HG02884 (cell line): ENCODE measurements at regions not wholly inside any gene's neighbourhood (a gene's known extent, or its start where the extent isn't known, plus 50 kb on each side); places are given as distances from the start of the nearest gene placed in this dataset.
"Not testable (repeated sequence)": the region's sequence is repeated elsewhere in the genome, so short reads cannot be mapped to it uniquely, and the experiment has no call there.

Experiments
- ATAC-seq: cut with Tn5 transposase; IDR thresholded peaks from one replicate; pipeline ENCODE4 v1.9.1; 2021; ENCODE audit warnings: mild to moderate bottlenecking, moderate library complexity; ENCODE audit not compliant: unreplicated experiment

DNA sequence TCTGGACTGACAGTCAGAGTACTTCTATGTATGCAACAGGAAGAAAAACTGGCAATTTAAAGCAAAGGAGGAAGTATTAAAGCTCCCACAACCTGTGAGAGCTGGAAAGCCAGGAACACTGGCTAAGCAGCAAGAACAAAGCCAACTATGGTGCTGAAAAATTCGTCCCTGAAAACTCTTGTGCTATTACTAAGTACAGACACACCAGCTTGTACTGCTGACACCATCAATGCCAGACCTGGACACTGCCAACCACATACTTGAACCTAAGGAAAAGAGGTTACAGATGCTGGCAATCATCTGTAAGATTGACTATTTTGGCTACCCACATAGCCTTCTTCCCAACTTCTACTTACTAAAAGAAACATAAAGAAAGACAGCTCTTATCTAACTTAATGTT is 1110.6 kb downstream of the SORCS3 start:
- no peak for ATAC-seq

DNA sequence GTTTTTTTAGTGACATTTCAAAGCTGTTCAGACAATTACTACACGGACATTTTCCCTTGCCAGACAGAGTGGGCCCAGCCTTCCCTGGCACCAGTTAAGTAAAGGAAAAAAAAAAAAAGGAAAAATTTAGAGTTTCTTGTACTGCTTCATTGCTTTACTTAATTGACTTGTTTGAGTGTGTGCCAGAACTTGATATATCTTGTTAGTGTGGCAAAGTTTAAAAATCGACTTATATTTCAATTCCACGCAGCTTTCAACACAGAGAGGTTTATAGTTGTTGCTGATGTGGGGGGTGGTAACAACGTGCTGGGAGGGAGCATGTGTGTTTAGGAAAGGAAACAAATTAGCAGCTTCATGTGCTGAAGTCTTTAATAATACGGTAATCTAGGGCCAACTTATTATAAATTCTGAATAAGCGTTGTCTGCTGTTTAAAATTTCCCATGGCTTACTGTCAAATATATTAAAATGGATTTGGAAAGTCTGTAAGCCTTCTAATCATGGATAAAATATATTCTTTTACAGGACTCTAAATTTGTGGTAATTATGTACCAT is 1104.6 kb downstream of the SORCS3 start:
- no peak for ATAC-seq

DNA sequence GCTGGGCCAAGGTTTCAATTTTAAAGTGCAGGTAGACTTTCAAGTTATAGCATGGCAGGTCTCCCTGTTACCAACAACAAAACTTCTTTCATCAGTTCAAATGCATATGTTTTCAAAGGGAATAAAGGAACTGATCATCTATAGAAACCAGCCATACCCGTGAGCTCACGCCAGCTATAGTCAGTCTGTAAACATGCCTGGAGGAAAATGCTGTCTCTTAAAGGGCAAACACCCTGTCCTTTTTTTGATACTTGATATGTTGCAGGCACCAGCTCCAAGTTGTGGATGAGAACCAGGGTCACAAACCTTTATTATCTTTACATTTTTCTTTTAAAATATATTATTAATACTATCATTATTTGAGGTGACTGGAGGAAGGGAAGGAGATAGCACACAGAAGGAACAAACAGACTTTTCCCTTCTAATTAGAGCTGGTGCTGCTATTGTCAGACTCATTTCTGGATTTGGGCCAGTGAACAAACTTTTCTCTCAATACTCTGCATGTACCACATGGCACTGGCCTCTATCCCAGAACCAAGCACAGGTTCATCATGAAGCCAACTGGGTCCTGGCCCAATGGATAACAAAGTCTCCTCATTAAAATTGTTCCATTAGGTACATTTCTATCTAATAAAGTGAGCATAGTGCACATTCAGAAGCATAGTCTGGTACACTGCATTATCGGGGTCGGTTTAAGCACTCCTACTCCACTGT is 1102.4 kb downstream of the SORCS3 start:
- no peak for ATAC-seq

DNA sequence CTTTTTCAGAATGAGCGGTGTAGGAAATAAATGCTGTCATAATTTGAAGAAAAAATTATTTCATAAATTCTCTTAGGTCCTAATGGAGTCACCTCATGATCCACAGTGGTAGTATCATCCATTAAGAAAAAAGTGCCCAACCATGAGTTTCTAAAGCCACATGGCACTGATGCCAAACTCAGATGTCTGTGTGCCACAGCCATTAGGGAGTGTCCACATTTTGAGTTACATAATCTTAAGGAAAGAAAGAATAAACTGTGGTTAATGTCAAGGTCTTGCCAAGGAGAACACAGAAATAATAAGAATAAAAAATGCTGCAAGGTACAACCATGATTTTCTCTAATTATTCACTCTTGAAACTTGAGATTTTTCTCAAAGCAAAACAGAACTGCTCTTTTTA is 1101.8 kb downstream of the SORCS3 start:
- no peak for ATAC-seq

DNA sequence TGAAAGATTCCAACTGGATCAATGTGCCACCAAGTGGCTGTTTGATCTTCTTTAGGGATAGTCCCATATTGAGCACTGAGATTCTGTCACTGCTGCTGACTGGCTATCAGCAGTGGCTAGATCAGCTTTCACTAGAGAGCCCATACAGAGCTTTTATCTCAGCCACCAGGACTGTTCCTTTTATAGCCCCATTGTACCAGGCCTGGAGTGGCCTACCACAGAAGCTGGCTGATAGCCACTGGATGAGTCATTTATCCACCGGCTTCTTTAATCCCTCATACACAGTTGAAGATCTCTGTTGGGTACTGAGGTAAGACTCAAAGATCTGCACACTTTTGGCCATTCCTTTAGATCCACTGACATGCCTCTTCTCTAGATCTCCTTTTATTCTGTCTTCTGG is 1101.1 kb downstream of the SORCS3 start:
- ATAC-seq: no peak

DNA sequence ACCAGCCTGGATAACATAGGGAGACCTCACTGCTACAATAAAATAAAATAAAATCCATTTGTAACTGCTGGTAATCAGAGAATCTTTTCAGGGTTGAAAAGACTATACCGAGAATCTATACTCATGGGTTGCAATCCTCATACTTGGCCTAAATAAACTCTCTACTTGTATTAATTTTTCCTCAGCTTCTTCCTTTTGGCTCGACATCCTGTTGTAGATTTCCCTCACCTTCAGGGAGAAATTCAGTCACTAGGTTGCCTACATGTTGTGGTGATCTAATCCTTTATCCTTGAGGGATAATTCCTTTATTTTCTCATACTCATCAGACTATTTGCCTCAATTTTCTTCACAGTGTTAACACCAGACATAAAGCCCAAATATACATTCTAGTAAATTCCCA is 1093.4 kb downstream of the SORCS3 start:
- ATAC-seq: no peak

DNA sequence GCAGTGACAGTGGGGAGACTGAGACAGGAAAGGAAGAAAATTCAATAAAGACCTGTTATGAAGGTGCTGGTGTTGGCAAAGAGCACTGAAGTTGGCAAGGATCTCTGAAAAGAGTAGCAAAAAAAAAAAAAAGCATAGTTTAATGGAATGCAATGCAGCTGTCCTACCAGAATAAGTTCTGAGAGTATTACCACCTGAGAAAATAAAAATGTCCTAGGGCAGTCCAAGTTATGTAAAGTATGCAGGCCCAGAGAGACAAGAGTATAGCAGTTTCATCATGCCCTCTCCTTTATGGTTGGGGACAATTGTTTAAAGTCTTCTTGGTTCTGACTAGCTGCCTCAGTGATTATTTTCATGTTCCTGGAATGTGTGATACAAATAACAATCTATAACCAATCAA is 1092.8 kb downstream of the SORCS3 start:
- ATAC-seq: no peak

DNA sequence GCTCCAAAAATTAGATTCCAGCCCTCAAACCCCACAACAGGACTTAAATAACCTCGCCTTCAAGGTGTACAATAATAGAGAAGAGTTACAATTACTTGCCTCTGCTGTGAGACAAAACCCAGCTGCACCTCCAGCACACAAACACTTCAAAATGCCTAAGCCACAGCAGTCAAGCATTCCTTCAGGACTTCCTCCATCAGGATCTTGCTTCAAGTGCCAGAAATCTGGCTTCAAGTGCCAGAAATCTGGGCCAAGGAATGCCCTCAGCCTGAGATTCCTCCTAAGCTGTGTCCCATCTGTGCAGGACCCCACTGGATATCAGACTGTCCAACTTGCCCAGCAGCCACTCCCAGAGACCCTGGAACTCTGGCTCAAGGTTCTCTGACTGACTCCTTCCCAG is 1088.3 kb downstream of the SORCS3 start:
- ATAC-seq: no peak

DNA sequence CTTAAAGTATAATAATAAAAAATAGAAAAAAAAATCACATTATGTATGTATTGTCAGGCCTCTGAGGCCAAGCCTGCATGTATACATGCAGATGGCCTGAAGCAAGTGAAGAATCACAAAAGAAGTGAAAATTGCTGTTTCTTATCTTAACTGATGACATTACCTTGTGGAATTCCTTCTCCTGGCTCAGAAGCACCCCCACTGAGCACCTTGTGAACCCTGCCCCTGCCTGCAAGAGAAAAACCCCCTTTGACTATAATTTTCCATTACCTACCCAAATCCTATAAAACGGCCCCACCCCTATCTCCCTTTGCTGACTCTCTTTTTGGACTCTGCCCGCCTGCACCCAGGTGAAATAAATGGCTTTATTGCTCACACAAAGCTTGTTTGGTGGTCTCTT is 1086.5 kb downstream of the SORCS3 start:
- ATAC-seq: not testable (repeated sequence)

DNA sequence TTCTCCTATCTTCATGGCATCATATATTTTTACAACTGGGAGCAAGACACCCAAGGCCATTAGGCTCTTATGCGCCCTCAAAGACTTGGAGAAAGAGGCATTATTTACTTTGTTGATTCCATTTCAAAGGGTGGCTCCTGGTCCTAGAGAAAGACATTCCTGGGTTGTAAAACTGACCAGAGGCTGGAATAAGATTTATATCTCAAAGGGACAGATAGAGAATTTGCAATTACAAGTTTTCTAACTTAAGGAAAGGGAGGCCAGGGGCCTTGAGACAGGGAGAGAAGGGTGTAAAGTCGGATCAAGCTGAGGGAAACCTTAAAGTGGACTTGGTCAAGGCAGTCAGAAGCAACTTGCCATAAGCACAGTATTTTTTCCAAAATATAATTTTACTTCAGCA is 1086.0 kb downstream of the SORCS3 start:
- no peak for ATAC-seq

DNA sequence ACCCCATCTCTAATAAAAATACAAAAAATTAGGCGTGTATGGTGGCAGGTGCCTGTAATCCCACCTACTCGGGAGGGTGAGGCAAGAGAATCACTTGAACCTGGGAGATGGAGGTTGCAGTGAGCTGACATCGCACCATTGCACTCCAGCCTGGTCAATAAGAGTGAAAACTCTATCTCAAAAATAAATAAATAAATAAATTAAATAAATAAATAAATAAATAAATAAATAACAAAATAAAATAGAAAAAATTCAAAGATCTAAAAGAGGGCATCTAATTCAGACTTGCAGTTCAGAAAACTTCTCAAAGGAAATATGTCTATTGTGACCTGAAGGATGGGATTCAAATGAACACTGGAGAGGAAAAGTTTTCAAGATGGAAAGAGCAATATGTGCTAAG is 1085.1 kb downstream of the SORCS3 start:
- ATAC-seq: no peak

DNA sequence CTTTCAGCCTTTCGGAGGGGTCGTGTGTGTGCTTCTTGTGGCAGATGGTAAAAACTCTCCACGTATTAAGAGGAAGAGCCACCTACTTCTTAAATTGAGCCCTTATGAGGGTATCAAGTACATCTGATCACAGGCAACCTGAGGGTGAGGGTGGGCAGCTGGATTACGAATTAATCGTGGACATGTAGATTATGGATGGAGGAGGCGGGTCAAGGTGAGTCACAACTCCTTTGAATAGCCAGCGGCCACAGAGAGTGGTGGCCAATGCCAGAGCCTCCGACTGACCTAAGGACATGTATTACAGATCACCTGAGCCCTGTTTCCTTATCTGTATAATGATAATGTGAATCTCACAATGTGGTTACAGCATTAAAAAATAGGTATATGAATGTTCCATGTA is 1083.9 kb downstream of the SORCS3 start:
- no peak for ATAC-seq

DNA sequence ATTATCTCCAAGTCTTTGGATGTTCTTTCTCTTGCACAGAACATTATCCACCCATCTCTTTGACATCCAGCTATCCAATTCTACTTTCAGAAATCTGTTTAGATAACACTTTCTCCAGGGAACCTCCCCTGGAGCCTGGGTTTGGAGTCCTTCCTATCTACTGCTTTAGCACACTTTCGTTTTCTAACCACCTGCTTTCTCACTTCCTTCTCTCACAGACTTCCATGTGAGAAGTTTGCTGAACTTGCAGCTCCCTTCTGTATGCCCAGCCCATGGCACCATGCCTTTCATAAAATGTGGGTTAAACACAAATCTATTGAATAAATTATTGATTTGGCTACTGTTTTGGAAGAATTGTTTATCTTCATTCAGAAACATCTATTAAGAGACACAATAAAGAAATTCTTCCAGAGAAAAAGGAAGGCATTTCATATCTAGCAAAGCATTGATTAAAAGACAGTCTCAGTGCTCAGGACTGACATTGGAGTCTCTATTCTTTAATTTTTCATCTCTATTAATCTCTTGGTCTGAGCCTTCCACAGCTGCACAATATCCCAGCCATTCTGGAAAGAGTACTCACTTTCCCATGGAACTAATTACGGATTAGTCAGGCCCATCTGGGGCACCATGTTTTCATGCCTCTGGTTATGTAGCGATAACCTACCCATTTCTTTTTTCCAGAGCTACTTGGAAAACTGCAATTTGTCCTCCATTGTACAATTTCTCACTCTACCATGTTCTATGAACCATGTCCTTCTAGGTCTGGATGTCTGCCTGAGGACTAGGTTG is 1077.3 kb downstream of the SORCS3 start:
- ATAC-seq: no peak

DNA sequence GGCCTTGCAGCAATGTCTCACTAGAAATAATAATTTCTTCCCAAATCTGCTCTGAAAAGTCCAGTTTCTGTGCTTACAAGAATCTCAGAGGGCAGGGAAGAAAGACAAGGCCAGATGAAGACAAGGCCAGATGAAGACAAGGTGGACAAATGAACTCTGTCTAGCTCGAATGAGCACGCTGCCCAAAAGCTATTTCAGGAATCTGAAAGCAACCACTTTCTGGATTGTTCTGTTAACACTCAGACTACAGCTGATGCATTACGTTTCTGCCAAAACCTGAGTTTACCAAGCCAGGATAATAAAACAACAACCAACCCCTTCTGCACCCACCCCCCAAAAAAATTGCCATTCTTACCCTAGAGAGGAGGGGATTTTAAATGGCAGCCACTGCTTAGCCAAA is 1073.6 kb downstream of the SORCS3 start:
- ATAC-seq: no peak

DNA sequence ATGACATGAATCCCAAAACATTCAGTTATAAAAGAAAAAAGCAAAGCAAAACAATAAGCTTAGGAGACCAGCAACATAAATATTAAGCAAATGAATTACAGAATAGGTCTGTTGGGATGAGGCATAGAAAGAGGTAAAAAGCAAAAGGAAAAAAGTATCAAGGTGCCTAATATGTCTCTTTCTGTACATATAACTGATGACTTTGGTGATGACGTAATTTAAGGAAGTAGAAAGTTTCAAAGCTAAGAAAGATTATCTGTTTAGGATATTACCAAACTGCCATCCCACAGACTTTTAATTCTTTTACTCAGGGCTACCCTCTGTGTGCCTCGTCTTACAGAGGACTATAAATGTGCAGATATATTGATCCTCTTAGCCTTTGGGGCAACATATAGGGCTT is 1066.5 kb downstream of the SORCS3 start:
- no peak for ATAC-seq

DNA sequence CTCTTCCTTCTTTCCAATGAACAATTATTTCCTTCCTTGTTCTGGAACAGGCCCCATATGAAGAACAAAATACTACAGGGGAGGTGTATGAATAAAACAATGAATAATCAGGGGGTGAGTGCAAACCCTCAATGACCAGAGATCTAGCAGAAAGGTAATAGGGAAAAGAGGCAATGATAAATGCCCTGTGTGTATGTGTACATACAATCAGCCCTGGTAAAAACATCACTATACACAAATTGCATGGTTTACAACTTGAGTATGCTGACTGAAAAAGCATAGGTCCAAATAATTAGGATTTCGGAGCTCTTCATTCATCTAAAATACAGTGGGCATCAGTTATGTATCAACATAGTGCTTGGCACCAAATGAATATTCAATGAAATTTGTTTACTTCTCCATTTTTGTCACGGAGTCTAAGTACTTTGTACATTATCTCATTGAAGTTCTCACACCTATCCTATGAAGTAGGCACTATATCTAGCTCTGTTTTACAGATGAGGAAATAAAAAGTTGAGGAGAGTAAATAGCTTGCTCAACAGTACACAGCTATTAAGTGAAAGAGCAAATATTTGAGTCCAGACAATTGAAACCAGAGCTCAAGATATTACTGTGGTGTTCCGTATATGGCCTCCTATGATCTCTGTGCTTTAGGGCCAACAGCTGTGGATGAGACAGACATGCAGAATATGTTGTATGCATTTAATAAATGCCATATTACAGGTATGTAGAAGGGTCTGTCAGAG is 1065.4 kb downstream of the SORCS3 start:
- no peak for ATAC-seq

DNA sequence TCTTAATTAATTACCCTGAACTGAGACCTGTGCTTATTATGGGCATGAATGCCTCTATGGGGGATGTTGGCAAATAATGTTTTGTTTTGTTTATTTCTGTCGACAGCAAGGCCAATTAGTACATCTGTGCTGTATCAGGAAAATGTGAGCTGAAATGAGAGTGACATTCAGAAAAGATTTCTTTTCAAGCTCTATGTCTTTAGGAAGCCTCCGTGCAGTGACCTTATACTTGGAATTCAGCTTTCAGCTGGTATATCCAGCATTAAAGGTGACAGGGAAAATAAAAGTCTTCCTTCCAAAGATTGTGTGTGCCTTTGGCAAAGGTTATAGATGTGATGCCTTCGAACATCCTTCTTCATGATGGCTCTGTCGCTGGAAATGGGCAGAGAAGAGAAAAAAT is 1061.1 kb downstream of the SORCS3 start:
- no peak for ATAC-seq

DNA sequence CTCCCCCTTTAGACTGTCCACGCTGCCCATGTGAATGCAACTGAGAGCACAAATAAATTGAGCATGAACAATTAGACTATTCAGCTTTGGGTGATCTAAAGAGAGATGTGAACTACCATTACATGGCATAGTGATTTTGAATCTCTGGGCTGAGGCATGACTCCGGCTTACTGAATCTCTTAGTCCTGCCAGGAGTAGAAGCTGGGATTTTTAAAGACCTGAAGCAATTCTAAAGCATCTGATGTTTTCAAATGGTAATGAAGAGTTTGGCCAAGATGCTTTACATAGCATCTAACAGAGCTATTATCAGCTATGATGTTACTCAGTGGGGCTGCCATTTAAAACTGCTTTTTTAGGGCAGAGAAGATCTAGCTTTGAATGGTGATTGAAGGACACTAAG is 1059.1 kb downstream of the SORCS3 start:
- no peak for ATAC-seq

DNA sequence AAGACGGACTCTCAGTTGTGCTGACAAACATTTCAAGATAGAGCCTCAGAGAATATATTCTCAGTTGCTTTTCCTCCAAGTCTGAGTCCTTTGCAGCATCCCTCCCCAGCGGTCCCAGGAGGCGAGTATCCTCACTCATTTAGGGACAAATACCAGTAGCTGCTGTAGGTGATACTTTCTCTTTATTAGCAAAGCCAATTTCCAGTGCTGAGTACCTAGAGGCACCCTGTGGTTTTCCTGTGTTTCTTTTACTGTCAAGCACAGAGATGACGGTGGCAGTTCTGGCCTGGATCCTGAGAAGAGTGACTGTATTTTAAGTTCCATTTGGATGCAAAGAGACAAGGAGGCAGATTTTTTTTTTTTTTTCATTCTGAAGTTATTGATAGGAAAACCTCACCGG is 1058.4 kb downstream of the SORCS3 start:
- no peak for ATAC-seq

DNA sequence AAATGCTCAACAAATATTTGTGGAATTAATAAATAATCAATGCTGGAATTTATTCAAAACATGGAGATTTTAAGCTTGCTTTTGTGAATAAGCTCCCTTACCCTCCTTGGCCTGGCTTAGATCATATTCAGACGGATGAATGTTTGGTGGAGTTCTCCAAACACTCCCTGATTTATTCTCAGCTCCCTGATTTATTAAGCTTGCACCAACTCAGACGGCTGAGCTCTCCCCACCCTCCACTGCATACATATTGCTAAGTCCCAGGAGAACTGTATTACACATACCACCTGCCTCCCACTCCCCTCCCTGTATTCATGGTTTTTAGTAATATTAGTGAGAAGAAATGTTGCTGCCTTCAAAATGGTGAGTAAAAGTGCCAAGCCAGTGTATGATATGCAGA is 1057.5 kb downstream of the SORCS3 start:
- no peak for ATAC-seq

DNA sequence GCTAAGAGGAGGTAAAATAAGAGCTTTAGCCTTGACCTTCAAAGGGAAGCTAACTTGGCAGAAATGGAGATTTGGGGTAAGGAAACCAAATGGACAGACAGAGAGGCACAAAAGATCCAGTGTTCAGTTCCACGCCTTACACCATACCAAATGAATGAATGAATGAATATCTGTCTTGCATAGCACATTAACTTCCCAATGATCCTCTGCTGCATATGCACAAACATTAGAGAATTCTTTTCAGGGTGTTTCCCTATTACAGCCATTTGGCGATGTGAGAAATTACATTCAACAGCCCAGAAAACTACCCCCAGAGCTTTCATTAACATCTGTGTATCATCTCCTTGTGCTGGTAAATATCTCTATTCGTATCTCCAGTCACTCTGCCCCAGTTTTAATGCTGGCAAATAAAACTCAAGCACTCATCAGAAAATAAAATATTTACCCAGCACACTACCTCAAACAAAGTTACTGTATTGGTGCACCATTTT is 1056.2 kb downstream of the SORCS3 start:
- no peak for ATAC-seq
